PC-3 (cell line): ENCODE measurements at regions not wholly inside any gene's neighbourhood (a gene's known extent, or its start where the extent isn't known, plus 50 kb on each side); places are given as distances from the start of the nearest gene placed in this dataset.

Experiments used
- EZH2 ChIP-seq: fragments of 300-600 bp; sonication (generic); IDR thresholded peaks from one replicate; pipeline ENCODE4 v1.6.1; 2017; ENCODE audit warnings: antibody characterized with exemption, mild to moderate bottlenecking, low read length; ENCODE audit not compliant: unreplicated experiment
- EZH2phosphoT487 ChIP-seq: fragments of 300-600 bp; sonication (generic); IDR thresholded peaks from 2 replicates; pipeline ENCODE4 v1.6.1; 2018; ENCODE audit warnings: mild to moderate bottlenecking, antibody characterized with exemption, low read length, borderline replicate concordance
- TF ChIP-seq, protein P1 (sequence below): fragments of 300-600 bp; sonication (generic); conservative IDR thresholded peaks from 2 replicates; pipeline ENCODE4 v1.5.1; 2017; ENCODE audit warnings: antibody characterized with exemption, low read depth, mild to moderate bottlenecking, low read length

DNA sequence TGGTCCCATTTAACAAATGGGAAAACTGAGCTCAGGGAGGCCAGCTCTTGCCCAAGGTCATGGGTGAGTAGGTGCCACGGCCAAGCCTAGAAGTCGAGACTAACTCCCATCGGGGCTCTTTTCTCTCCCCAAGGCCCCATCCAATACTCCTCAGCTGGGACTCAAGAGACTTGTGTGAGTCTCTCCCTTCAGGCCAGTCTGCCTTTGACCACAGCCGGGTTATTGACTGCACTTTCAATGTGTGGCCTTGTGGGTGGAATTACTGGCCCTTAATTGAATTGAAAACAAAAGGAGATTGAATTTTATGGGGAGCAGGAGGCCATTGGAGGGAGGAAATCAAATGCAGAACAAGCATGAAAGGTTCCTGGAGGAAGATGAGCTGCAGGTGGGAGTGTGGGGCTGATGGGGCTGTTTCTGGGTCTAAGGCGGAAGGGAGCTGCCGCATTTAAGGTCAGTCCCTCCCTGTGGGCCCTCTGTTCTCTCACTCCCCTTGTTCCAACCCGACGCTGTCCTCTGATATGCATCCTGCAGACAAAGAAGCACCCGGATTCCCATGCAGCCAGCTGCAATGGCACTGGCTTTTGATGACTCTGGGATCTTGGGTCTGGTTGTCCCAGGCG, 552.8 kb downstream of the MIAT start:
- TF ChIP-seq, protein P1, sequence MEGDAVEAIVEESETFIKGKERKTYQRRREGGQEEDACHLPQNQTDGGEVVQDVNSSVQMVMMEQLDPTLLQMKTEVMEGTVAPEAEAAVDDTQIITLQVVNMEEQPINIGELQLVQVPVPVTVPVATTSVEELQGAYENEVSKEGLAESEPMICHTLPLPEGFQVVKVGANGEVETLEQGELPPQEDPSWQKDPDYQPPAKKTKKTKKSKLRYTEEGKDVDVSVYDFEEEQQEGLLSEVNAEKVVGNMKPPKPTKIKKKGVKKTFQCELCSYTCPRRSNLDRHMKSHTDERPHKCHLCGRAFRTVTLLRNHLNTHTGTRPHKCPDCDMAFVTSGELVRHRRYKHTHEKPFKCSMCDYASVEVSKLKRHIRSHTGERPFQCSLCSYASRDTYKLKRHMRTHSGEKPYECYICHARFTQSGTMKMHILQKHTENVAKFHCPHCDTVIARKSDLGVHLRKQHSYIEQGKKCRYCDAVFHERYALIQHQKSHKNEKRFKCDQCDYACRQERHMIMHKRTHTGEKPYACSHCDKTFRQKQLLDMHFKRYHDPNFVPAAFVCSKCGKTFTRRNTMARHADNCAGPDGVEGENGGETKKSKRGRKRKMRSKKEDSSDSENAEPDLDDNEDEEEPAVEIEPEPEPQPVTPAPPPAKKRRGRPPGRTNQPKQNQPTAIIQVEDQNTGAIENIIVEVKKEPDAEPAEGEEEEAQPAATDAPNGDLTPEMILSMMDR, result no peak
- TF ChIP-seq EZH2phosphoT487, result no peak
- TF ChIP-seq EZH2, result no peak
